Gastroesophageal sphincter (tissue), 4 donors: ENCODE measurements at regions not wholly inside any gene's neighbourhood (a gene's known extent, or its start where the extent isn't known, plus 50 kb on each side); places are given as distances from the start of the nearest gene placed in this dataset.

Experiments
- ATAC-seq: fragments of 150-250 bp; one replicate; pipeline ENCODE4 v1.9.1; 2016; ENCODE audit warnings: mild to moderate bottlenecking, moderate library complexity
- H3K27ac ChIP-seq, 4 donors: fragments of 200-600 bp; sonication (generic) in 3 of 4; 1 replicate in 3 of 4; 2 replicates in 1 of 4; pipeline ENCODE4 v1.5.1; 2016 to 2019
- H3K27me3 ChIP-seq: fragments of 200-600 bp; sonication (generic); one replicate; pipeline ENCODE4 v1.5.1; 2019
- H3K36me3 ChIP-seq, 2 donors: fragments of 200-600 bp; sonication (generic); one replicate each; pipeline ENCODE4 v1.5.1; 2019; ENCODE audit warnings: control low read depth in 1 of 2
- H3K4me1 ChIP-seq, 3 donors: fragments of 200-600 bp; sonication (generic); 1 replicate in 2 of 3; 2 replicates in 1 of 3; pipeline ENCODE4 v1.5.1; 2016 to 2019; ENCODE audit warnings: control low read depth in 2 of 3
- H3K4me3 ChIP-seq, 2 donors: fragments of 200-600 bp; sonication (generic); one replicate each; pipeline ENCODE4 v1.5.1; 2019; ENCODE audit warnings: mild to moderate bottlenecking in 1 of 2, moderate library complexity in 1 of 2
- H3K9me3 ChIP-seq, 3 donors: fragments of 200-600 bp; sonication (generic); one replicate each; pipeline ENCODE4 v1.5.1; 2017 to 2019; ENCODE audit warnings: control low read depth in 2 of 3
- EP300 ChIP-seq: sonication (generic); formaldehyde crosslinking; IDR thresholded peaks from one replicate; pipeline ENCODE4 v1.6.1; 2017; ENCODE audit warnings: antibody characterized with exemption, mild to moderate bottlenecking
- POLR2A ChIP-seq, 2 donors: fragments of 450-650 bp; IDR thresholded peaks; one replicate each; pipeline ENCODE4 v1.6.1; 2017; ENCODE audit warnings: antibody characterized with exemption in 2 of 2, mild to moderate bottlenecking in 2 of 2, moderate library complexity in 1 of 2
- POLR2AphosphoS5 ChIP-seq: sonication (generic); formaldehyde crosslinking; IDR thresholded peaks from one replicate; pipeline ENCODE4 v1.6.1; 2017; ENCODE audit warnings: antibody characterized with exemption
- WGBS, 2 donors: methylation state at CpG; one replicate each; pipeline ENCODE4 v1.1.5; 2018; ENCODE audit warnings: low coverage in 1 of 2; 5-methylcytosine and 5-hydroxymethylcytosine counted together
- TF ChIP-seq, protein P1 (sequence below), 4 experiments: fragments of 200-600 bp in 2 of 4; fragments of 450-650 bp in 2 of 4; sonication (generic) in 1 of 4; IDR thresholded peaks; one replicate each; pipeline ENCODE4 v1.5.1; 2017 to 2019; ENCODE audit warnings: antibody characterized with exemption in 4 of 4, mild to moderate bottlenecking in 2 of 4, moderate library complexity in 2 of 4

DNA sequence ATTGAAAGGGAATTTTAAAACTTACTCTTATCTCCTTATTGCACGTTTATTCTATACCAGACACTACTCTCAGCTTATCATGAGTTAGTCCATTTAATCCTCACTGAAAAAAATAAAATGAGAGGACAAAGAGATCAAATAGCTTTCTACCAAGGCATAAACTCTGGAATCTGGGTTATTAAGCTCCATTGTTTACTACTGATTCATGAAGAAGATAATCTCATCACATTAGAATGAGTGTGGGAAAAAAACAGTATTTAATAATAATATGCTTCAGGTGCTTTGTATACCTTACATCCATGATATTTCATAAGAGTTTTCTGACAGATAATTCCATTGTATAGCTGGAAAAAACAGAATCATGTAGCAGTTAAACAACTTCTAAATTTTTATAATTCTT is 1092.6 kb downstream of the TECRL start:
- Histone ChIP-seq H3K27me3 (no peaks in the 10 kb centered on the region), H3K4me1 (no peaks in the 10 kb centered on the region), H3K27ac (no peak overlapping the region), H3K4me3 (no peak overlapping the region), H3K36me3 (no peaks in the 10 kb centered on the region), H3K9me3 (no peaks in the 10 kb centered on the region)
- TF ChIP-seq EP300 (no peak), POLR2A (IDR thresholded peaks at IDR 0.05) (no peak), POLR2AphosphoS5 (no peak)
- TF ChIP-seq, protein P1, sequence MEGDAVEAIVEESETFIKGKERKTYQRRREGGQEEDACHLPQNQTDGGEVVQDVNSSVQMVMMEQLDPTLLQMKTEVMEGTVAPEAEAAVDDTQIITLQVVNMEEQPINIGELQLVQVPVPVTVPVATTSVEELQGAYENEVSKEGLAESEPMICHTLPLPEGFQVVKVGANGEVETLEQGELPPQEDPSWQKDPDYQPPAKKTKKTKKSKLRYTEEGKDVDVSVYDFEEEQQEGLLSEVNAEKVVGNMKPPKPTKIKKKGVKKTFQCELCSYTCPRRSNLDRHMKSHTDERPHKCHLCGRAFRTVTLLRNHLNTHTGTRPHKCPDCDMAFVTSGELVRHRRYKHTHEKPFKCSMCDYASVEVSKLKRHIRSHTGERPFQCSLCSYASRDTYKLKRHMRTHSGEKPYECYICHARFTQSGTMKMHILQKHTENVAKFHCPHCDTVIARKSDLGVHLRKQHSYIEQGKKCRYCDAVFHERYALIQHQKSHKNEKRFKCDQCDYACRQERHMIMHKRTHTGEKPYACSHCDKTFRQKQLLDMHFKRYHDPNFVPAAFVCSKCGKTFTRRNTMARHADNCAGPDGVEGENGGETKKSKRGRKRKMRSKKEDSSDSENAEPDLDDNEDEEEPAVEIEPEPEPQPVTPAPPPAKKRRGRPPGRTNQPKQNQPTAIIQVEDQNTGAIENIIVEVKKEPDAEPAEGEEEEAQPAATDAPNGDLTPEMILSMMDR (IDR thresholded peaks at IDR 0.05), result no peak
- 0% methylated on average over 1 of the region's 1 CpG for WGBS, 2 donors
- ATAC-seq, result no peak

DNA sequence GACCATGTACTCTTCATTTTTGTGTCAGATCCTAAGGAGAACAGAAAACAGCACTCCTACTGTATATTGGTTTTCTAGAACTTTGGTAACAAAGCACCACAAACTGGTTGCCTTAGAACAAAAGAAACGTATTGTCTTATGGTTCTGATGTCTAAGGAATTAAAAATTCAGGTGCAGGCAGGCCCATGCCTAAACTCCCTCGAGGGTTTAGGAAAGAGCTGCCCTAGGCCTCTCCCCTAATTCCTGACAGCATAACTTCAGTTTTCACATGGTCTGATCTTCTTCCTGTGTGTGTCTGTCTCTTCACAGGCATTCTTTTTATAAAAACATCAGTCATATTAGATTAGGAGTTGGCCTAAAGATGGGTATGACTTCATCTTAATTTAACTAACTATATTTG is 1093.6 kb downstream of the TECRL start:
- WGBS, 2 donors, result 31 to 48% methylated on average over 2 of the region's 2 CpGs

DNA sequence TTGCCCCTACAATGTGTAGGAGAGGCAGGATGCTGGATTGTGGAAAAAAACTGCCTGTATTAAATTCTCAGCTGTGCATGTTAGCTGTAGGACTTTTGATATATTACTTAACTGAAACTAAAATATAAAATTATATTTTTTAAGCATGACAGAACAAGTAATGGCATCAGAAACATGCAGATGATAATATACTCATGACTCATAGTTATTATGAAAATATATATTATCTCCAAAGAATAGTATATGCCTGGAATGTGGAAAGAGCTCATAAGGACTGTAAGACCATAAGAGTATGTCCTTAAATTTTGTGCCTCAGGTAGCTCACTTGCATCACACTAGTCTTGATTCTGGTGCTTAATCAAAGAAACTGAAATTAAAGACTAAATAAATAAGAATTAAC is 1100.6 kb downstream of the TECRL start:
- no peaks in the 10 kb centered on the region for H3K27me3 ChIP-seq
- H3K4me1 ChIP-seq, result no peaks in the 10 kb centered on the region
- no peak for ATAC-seq
- TF ChIP-seq POLR2A (IDR thresholded peaks at IDR 0.05), result no peak
- TF ChIP-seq, protein P1 (IDR thresholded peaks at IDR 0.05), result no peak
- no peak for TF ChIP-seq EP300
- TF ChIP-seq POLR2AphosphoS5, result no peak
- H3K36me3 ChIP-seq, result no peaks in the 10 kb centered on the region
- H3K9me3 ChIP-seq, result no peaks in the 10 kb centered on the region
- no peak overlapping the region for H3K27ac ChIP-seq
- H3K4me3 ChIP-seq, result no peak overlapping the region

More for the DNA sequence above, 1093.6 kb downstream of the TECRL start:
- H3K27me3 ChIP-seq, result no peaks in the 10 kb centered on the region
- H3K36me3 ChIP-seq, result no peaks in the 10 kb centered on the region
- H3K4me3 ChIP-seq, result no peak overlapping the region
- H3K4me1 ChIP-seq, result no peaks in the 10 kb centered on the region
- TF ChIP-seq EP300, result no peak
- TF ChIP-seq, protein P1 (IDR thresholded peaks at IDR 0.05), result no peak
- no peak for TF ChIP-seq POLR2AphosphoS5
- no peaks in the 10 kb centered on the region for H3K9me3 ChIP-seq
- ATAC-seq, result no peak
- no peak overlapping the region for H3K27ac ChIP-seq

DNA sequence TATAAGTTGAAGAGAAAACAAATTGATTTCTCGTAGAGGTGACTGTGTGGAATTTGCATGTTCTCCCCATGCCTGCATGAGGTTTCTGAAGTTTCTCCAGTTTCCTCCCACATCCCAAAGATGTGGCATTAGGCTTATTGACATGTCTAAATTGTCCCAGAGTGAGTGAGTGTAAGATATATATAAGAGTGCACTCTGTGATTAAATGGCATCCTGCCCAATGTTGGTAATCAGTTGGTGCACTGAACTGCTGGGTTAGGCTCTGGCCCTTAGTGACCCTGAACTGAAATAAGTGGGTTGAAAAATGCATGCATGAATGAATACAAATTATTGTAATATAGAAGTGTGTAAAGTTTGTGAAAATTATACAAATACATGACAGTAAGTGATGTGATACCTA is 1106.5 kb downstream of the TECRL start:
- H3K27me3 ChIP-seq, result no peaks in the 10 kb centered on the region
- no peak overlapping the region for H3K4me3 ChIP-seq
- no peak for TF ChIP-seq EP300
- no peak for TF ChIP-seq POLR2A (IDR thresholded peaks at IDR 0.05)
- no peak for TF ChIP-seq POLR2AphosphoS5
- TF ChIP-seq, protein P1 (IDR thresholded peaks at IDR 0.05), result no peak
- no peak for ATAC-seq
- 63 to 71% methylated on average over 1 of the region's 1 CpG for WGBS, 2 donors
- H3K27ac ChIP-seq, result no peak overlapping the region
- H3K4me1 ChIP-seq, result no peaks in the 10 kb centered on the region
- no peaks in the 10 kb centered on the region for H3K9me3 ChIP-seq
- no peaks in the 10 kb centered on the region for H3K36me3 ChIP-seq

DNA sequence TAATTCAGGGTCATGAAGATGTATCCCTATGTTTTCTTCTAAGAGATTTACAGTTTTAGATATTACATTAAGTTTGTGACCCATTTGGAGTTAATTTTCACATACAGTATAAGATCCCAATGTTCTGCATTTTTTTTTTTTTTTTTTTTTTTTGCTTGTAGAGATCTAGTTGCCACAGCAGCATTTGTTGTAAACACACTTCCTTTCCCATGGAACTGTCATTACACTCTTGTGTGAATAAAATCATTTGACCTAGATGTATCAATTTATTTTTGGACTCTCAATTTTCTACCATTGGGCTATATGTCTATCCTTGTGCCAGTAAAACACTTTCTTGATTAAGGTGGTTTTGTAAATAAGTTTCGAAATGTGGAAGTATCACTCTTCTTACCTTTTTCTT is 1107.2 kb downstream of the TECRL start:
- H3K27ac ChIP-seq, result no peak overlapping the region
- no peaks in the 10 kb centered on the region for H3K4me1 ChIP-seq
- no peak overlapping the region for H3K4me3 ChIP-seq
- no peaks in the 10 kb centered on the region for H3K9me3 ChIP-seq
- no peaks in the 10 kb centered on the region for H3K27me3 ChIP-seq
- 100% methylated on average over 1 of the region's 1 CpG; no CpG with 5 or more reads in 1 of the 2 donors for WGBS, 2 donors
- no peaks in the 10 kb centered on the region for H3K36me3 ChIP-seq
- TF ChIP-seq, protein P1 (IDR thresholded peaks at IDR 0.05), result no peak
- TF ChIP-seq POLR2A (IDR thresholded peaks at IDR 0.05) (no peak), EP300 (no peak), POLR2AphosphoS5 (no peak)
- no peak for ATAC-seq
